ENCODE measurements at regions not wholly inside any gene's neighbourhood (a gene's known extent, or its start where the extent isn't known, plus 50 kb on each side); places are given as distances from the start of the nearest gene placed in this dataset.

GRCh38 chrX:103151799-103152198 is 58.9 kb upstream of the NXF3 start:
- Histone ChIP-seq H4K8ac (ENCODE audit: low read depth, low read length) (no peak overlapping the region), H4K91ac (ENCODE audit: low read depth, low read length, poor library complexity) (no peak overlapping the region), H2BK120ac (ENCODE audit: low read depth, low read length) (no peak overlapping the region), H3K4me2 (ENCODE audit: insufficient read depth, low read length, poor library complexity, severe bottlenecking) (no peak overlapping the region), H2BK5ac (ENCODE audit: low read length) (no peak overlapping the region), H3K4me1 (ENCODE audit: control insufficient read depth in 2 of 2, insufficient read depth in 1 of 2, low read depth in 1 of 2, low read length in 2 of 2) (no peaks in the 10 kb centered on the region), H3K79me1 (ENCODE audit: low read depth, low read length) (no peaks in the 10 kb centered on the region), H3K4ac (ENCODE audit: low read length) (no peak overlapping the region), H2AK5ac (ENCODE audit: low read depth, low read length) (no peak overlapping the region), H3K27ac (replicated peaks; ENCODE audit: low read length) (peak overlapping the region; percentile 36), H2BK12ac (ENCODE audit: low read length) (no peak overlapping the region), H3K9me3 (replicated peaks in 1 of 2; ENCODE audit: control insufficient read depth in 2 of 2, insufficient read depth in 1 of 2, low read depth in 1 of 2, low read length in 2 of 2) (no peaks in the 10 kb centered on the region), H2BK15ac (ENCODE audit: low read length) (no peak overlapping the region), H3K18ac (ENCODE audit: low read length) (no peak overlapping the region), H3K23ac (ENCODE audit: low read depth, low read length, poor library complexity) (no peak overlapping the region), H3K14ac (ENCODE audit: low read length) (no peak overlapping the region), H3K36me3 (replicated peaks in 1 of 2; ENCODE audit: control insufficient read depth in 2 of 2, insufficient read depth in 2 of 2, low read length in 2 of 2) (no peaks in the 10 kb centered on the region), H3K27me3 (ENCODE audit: control insufficient read depth in 3 of 3, insufficient read depth in 3 of 3, low read depth in 1 of 3, low read length in 3 of 3) (no peaks in the 10 kb centered on the region), H3K4me3 (ENCODE audit: low read length in 2 of 2) (no peak overlapping the region), H3K9ac (ENCODE audit: low read depth, low read length, poor library complexity) (no peak overlapping the region), H2AFZ (ENCODE audit: low read length) (no peak overlapping the region)
- no CpG with 5 or more reads among the region's 3 CpGs for WGBS, 2 donors (ENCODE audit: extremely low coverage in 2 of 2, insufficient read length in 2 of 2, insufficient replicate concordance in 1 of 2)
- no peak for DNase-seq (ENCODE audit: low spot score)

GRCh38 chrX:103149652-103150051 is 56.7 kb upstream of the NXF3 start:
- no peak overlapping the region for H3K4me3 ChIP-seq (ENCODE audit: low read length in 2 of 2)
- H2AK5ac ChIP-seq (ENCODE audit: low read depth, low read length), result no peak overlapping the region
- H3K14ac ChIP-seq (ENCODE audit: low read length), result no peak overlapping the region
- DNase-seq (ENCODE audit: low spot score), result no peak
- H2AFZ ChIP-seq (ENCODE audit: low read length), result no peak overlapping the region
- no peak overlapping the region for H2BK5ac ChIP-seq (ENCODE audit: low read length)
- no peak overlapping the region for H2BK120ac ChIP-seq (ENCODE audit: low read depth, low read length)
- no peak overlapping the region for H2BK12ac ChIP-seq (ENCODE audit: low read length)
- no peaks in the 10 kb centered on the region for H3K36me3 ChIP-seq (replicated peaks in 1 of 2; ENCODE audit: control insufficient read depth in 2 of 2, insufficient read depth in 2 of 2, low read length in 2 of 2)
- H3K27ac ChIP-seq (replicated peaks; ENCODE audit: low read length), result no peak overlapping the region
- no peak overlapping the region for H4K91ac ChIP-seq (ENCODE audit: low read depth, low read length, poor library complexity)
- no peaks in the 10 kb centered on the region for H3K27me3 ChIP-seq (ENCODE audit: control insufficient read depth in 3 of 3, insufficient read depth in 3 of 3, low read depth in 1 of 3, low read length in 3 of 3)
- H3K4ac ChIP-seq (ENCODE audit: low read length), result no peak overlapping the region
- H3K9me3 ChIP-seq (replicated peaks in 1 of 2; ENCODE audit: control insufficient read depth in 2 of 2, insufficient read depth in 1 of 2, low read depth in 1 of 2, low read length in 2 of 2), result no peaks in the 10 kb centered on the region
- no peak overlapping the region for H3K9ac ChIP-seq (ENCODE audit: low read depth, low read length, poor library complexity)
- H2BK15ac ChIP-seq (ENCODE audit: low read length), result no peak overlapping the region
- no peak overlapping the region for H3K18ac ChIP-seq (ENCODE audit: low read length)
- no peak overlapping the region for H4K8ac ChIP-seq (ENCODE audit: low read depth, low read length)
- H3K79me1 ChIP-seq (ENCODE audit: low read depth, low read length), result no peaks in the 10 kb centered on the region
- no peak overlapping the region for H3K4me2 ChIP-seq (ENCODE audit: insufficient read depth, low read length, poor library complexity, severe bottlenecking)
- H3K4me1 ChIP-seq (ENCODE audit: control insufficient read depth in 2 of 2, insufficient read depth in 1 of 2, low read depth in 1 of 2, low read length in 2 of 2), result no peaks in the 10 kb centered on the region
- no peak overlapping the region for H3K23ac ChIP-seq (ENCODE audit: low read depth, low read length, poor library complexity)

GRCh38 chrX:103148075-103148474 is 55.1 kb upstream of the NXF3 start:
- H3K79me1 ChIP-seq (ENCODE audit: low read depth, low read length), result no peaks in the 10 kb centered on the region
- H4K8ac ChIP-seq (ENCODE audit: low read depth, low read length), result no peak overlapping the region
- no peak overlapping the region for H2AK5ac ChIP-seq (ENCODE audit: low read depth, low read length)
- no peak overlapping the region for H2BK15ac ChIP-seq (ENCODE audit: low read length)
- no peak overlapping the region for H3K23ac ChIP-seq (ENCODE audit: low read depth, low read length, poor library complexity)
- H3K9me3 ChIP-seq (replicated peaks in 1 of 2; ENCODE audit: control insufficient read depth in 2 of 2, insufficient read depth in 1 of 2, low read depth in 1 of 2, low read length in 2 of 2), result no peaks in the 10 kb centered on the region
- H3K27me3 ChIP-seq (ENCODE audit: control insufficient read depth in 3 of 3, insufficient read depth in 3 of 3, low read depth in 1 of 3, low read length in 3 of 3), result no peaks in the 10 kb centered on the region
- H3K4me2 ChIP-seq (ENCODE audit: insufficient read depth, low read length, poor library complexity, severe bottlenecking), result no peak overlapping the region
- no peak overlapping the region for H3K9ac ChIP-seq (ENCODE audit: low read depth, low read length, poor library complexity)
- no peak overlapping the region for H4K91ac ChIP-seq (ENCODE audit: low read depth, low read length, poor library complexity)
- no peak for DNase-seq (ENCODE audit: low spot score)
- WGBS, 2 donors (ENCODE audit: extremely low coverage in 2 of 2, insufficient read length in 2 of 2, insufficient replicate concordance in 1 of 2), result no CpG with 5 or more reads among the region's 1 CpG
- H2AFZ ChIP-seq (ENCODE audit: low read length), result no peak overlapping the region
- no peak overlapping the region for H2BK120ac ChIP-seq (ENCODE audit: low read depth, low read length)
- H3K4me1 ChIP-seq (ENCODE audit: control insufficient read depth in 2 of 2, insufficient read depth in 1 of 2, low read depth in 1 of 2, low read length in 2 of 2), result no peaks in the 10 kb centered on the region
- no peak overlapping the region for H3K4ac ChIP-seq (ENCODE audit: low read length)
- no peak overlapping the region for H3K14ac ChIP-seq (ENCODE audit: low read length)
- no peak overlapping the region for H2BK5ac ChIP-seq (ENCODE audit: low read length)
- no peak overlapping the region for H3K4me3 ChIP-seq (ENCODE audit: low read length in 2 of 2)
- no peaks in the 10 kb centered on the region for H3K36me3 ChIP-seq (replicated peaks in 1 of 2; ENCODE audit: control insufficient read depth in 2 of 2, insufficient read depth in 2 of 2, low read length in 2 of 2)
- H3K27ac ChIP-seq (replicated peaks; ENCODE audit: low read length), result no peak overlapping the region
- H2BK12ac ChIP-seq (ENCODE audit: low read length), result no peak overlapping the region
- H3K18ac ChIP-seq (ENCODE audit: low read length), result no peak overlapping the region
